H7 (cell line): ENCODE measurements at regions not wholly inside any gene's neighbourhood (a gene's known extent, or its start where the extent isn't known, plus 50 kb on each side); places are given as distances from the start of the nearest gene placed in this dataset.
"Not testable (repeated sequence)": the region's sequence is repeated elsewhere in the genome, so short reads cannot be mapped to it uniquely, and the experiment has no call there.

ENCODE experiments used
- DNase-seq: peaks from one replicate; pipeline ENCODE4 v3.0.0; 2012
- H3K27me3 ChIP-seq: 2 replicates; pipeline ENCODE4 v1.6.0; 2011; ENCODE audit warnings: mild to moderate bottlenecking, low read length; ENCODE audit not compliant: control insufficient read depth, insufficient read depth
- H3K36me3 ChIP-seq: replicated peaks from 2 replicates; pipeline ENCODE4 v1.5.1; 2011; ENCODE audit warnings: low read length; ENCODE audit not compliant: control insufficient read depth, insufficient read depth
- H3K4me3 ChIP-seq: 2 replicates; pipeline ENCODE4 v1.5.1; 2011; ENCODE audit warnings: low read depth, mild to moderate bottlenecking, control low read depth, low read length, moderate library complexity; ENCODE audit not compliant: insufficient read depth

DNA sequence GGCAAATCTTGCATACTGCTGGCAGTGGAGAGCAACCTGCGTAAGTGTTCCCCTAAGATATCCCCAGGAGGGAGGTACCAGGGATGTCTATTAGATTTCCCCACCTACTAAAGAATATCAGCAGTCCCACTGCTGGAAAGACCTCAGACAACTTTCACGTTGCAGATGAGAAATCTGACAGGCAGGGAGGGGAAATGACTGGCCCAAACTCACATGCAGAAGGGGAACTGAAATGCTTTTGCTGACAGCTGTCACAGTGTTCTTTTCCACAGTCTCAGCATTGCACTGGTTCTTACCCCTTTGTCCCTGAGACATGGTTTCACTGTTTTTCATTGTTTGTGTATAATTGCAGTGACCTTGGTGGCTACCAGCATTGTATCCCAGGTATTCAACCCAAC is 84.8 kb upstream of the ATP1A1 start:
- Histone ChIP-seq H3K27me3 (no peaks in the 10 kb centered on the region), H3K4me3 (no peak overlapping the region), H3K36me3 (no peaks in the 10 kb centered on the region)
- DNase-seq: no peak

- H3K36me3 ChIP-seq: no peaks in the 10 kb centered on the region
- DNase-seq: no peak
- H3K4me3 ChIP-seq: no peak overlapping the region
- H3K27me3 ChIP-seq: no peaks in the 10 kb centered on the region
Observed at GRCh38 chr1:116289193-116289592, 83.9 kb upstream of the ATP1A1 start.

DNA sequence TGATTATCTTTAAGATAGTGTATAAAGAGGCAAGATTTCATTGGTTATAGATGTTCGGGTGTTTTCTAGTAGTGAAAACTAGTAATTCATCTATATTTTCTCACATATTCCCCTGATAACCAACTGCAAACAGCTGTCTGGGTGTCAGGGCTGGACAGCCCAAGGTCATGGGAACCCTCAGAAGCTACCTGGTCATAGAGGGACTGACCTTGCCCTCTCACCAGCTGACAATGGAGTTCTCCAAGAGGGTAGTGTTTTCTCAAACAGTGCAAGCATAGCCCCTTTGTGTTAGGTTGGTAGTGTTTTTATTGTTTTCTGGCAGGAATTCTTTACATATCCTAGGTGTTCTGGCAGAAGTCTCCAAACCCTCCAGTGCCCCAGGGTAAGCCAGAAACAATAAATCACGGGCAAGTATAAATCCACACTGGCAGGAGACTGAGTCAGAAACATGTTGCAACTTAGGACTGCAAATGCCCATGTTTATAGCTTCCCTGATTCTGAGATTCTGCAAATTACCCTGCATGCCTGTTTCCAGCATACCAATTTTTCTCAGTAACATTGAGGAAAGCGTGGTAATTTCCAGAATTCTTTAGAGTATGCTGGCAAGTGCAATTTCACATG is 82.8 kb upstream of the ATP1A1 start:
- H3K36me3 ChIP-seq: no peaks in the 10 kb centered on the region
- DNase-seq: no peak

GRCh38 chr1:116291024-116291423 is 82.0 kb upstream of the ATP1A1 start:
- Histone ChIP-seq H3K4me3 (no peak overlapping the region), H3K27me3 (no peaks in the 10 kb centered on the region), H3K36me3 (no peaks in the 10 kb centered on the region)
- no peak for DNase-seq

More for the DNA sequence above, 82.8 kb upstream of the ATP1A1 start:
- Histone ChIP-seq H3K27me3 (no peaks in the 10 kb centered on the region), H3K4me3 (no peak overlapping the region)

GRCh38 chr1:116292929-116293725 is 79.9 kb upstream of the ATP1A1 start:
- Histone ChIP-seq H3K27me3 (no peaks in the 10 kb centered on the region), H3K36me3 (no peaks in the 10 kb centered on the region)
- no peak for DNase-seq

DNA sequence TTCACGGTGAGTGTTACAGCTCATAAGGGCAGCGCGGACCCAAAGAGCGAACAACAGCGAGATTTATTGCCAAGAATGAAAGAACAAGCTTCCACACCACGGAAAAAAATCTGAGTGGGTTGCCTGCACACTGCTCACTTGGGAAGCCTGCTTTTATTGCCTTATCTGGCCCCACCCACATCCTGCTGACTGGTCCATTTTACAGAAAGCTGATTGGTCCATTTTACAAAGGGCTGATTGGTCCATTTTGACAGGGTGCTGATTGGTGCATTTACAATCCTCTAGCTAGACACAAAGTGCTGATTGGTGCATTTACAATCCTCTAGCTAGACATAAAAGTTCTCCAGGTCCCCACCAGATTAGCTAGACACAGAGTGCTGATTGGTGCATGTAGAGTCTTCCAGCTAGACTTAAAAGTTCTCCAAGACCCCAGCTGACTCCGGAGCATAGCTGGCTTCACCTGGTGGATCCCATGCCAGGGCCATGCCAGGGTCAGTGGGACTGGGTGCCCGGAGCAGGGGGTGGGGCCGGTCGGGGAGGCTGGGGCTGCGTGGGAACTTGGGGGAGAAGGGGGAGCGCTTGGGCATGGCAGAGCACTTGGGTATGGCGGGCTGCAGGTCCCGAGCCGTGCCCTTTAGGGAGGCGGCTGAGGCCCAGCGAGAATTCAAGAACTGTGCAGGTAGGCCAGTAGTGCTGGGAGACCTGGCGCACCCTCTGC is 75.4 kb upstream of the ATP1A1 start:
- DNase-seq: no peak
- Histone ChIP-seq H3K36me3 (no peaks in the 10 kb centered on the region), H3K27me3 (no peaks in the 10 kb centered on the region), H3K4me3 (no peak overlapping the region)

More at GRCh38 chr1:116292929-116293725, 79.9 kb upstream of the ATP1A1 start:
- H3K4me3 ChIP-seq: no peak overlapping the region

- H3K27me3 ChIP-seq, H3K36me3 ChIP-seq, DNase-seq, H3K4me3 ChIP-seq: not testable (repeated sequence)
Observed at GRCh38 chr1:116298213-116298579, 74.8 kb upstream of the ATP1A1 start.

DNA sequence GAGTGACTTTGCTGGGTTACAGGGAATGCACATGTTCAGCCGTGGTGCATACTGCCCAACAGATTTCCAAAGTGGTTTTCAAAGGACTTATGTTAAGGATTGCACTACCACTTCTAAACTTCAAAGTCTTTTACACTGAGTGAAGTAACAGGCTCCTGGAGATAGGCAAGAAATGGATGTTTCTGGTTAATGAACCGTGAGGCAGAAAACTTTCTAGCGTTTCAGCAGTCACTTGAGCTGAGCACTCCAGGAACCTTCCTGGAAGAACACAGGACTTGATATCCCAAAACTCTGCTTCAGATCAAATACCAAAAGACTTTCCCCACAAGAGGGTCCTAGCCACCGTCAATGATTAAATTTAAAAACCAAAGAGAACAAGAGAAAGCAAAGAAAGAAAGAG is 74.3 kb upstream of the ATP1A1 start:
- H3K4me3 ChIP-seq: no peak overlapping the region
- no peaks in the 10 kb centered on the region for H3K36me3 ChIP-seq
- DNase-seq: no peak
- H3K27me3 ChIP-seq: no peaks in the 10 kb centered on the region

DNA sequence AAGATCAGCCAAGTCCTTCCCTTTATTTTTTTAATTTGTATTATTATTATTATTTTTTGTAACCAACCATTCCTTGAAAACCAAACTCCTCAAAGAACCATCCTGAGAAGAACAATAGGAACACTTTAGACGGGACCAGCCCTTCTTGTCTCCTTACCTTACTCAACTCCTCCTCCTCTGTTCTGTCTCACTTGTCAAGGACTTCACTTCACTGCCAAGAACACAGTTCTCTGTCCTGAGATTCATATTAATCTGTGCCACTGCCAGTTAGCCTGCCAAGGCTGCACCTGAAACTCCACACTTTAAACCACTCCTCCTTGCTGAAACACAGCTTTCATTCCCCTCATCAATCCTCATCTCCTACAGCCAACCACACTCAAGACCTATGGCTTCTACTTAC is 73.8 kb upstream of the ATP1A1 start:
- H3K4me3 ChIP-seq: no peak overlapping the region
- H3K27me3 ChIP-seq: no peaks in the 10 kb centered on the region
- no peaks in the 10 kb centered on the region for H3K36me3 ChIP-seq
- DNase-seq: no peak

GRCh38 chr1:116302281-116302680 is 70.8 kb upstream of the ATP1A1 start:
- H3K36me3 ChIP-seq: no peaks in the 10 kb centered on the region
- no peak for DNase-seq

DNA sequence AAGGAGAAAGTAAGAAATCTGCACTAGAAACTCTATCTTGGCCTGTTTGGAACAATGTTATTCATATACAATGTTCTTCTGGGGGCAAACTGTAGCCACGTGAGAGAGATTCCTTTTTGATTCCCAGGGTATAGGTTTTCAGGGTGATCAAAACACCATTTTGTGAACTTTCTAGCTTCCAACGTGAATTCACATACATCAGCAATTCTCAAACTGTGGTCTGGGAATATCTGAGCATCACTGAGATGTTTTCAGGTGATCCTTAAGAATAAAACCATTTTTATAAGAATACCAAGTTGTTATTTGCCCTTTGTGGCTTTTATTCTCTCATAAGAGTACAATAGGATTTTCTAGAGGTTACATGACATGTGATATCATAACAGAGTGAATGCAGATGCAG is 66.9 kb upstream of the ATP1A1 start:
- no peak for DNase-seq
- no peaks in the 10 kb centered on the region for H3K27me3 ChIP-seq
- H3K4me3 ChIP-seq: no peak overlapping the region
- no peaks in the 10 kb centered on the region for H3K36me3 ChIP-seq

More at GRCh38 chr1:116302281-116302680, 70.8 kb upstream of the ATP1A1 start:
- Histone ChIP-seq H3K4me3 (no peak overlapping the region), H3K27me3 (no peaks in the 10 kb centered on the region)

DNA sequence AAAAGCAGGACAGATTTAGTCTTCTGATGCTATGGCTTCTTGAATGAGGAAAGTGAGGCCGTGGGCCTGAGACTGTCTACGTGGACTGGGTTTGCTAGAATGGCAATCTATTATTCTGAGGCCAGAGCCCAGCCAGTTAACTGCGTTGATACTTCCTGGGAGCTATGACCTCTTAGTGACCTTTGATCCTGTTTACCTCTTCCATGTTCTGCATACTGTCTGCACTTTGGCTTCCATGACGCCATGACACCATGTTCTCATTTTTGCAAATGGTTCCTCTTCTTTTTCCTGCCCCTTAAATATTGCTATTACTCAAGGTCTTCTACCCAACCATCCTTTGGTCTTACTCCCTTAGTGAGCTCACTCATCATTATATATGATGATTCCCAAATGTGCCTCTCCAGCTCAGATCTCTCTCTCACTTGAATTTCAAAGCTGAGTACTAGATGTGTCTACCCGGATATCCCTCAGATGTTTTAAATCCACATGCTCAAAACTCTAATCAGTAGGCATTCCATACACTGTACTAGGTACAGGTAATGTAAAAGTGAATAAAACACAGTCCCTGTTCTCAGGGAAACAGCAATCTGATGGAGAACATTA is 66.1 kb upstream of the ATP1A1 start:
- no peak overlapping the region for H3K4me3 ChIP-seq
- DNase-seq: no peak
- H3K36me3 ChIP-seq: no peaks in the 10 kb centered on the region
- H3K27me3 ChIP-seq: no peaks in the 10 kb centered on the region

- H3K36me3 ChIP-seq: no peaks in the 10 kb centered on the region
- no peak for DNase-seq
- no peaks in the 10 kb centered on the region for H3K27me3 ChIP-seq
Observed at GRCh38 chr1:116308276-116308675, 64.8 kb upstream of the ATP1A1 start.

GRCh38 chr1:116309090-116309870 is 63.8 kb upstream of the ATP1A1 start:
- DNase-seq: no peak
- no peak overlapping the region for H3K4me3 ChIP-seq
- no peaks in the 10 kb centered on the region for H3K36me3 ChIP-seq
- H3K27me3 ChIP-seq: no peaks in the 10 kb centered on the region

More at GRCh38 chr1:116308276-116308675, 64.8 kb upstream of the ATP1A1 start:
- no peak overlapping the region for H3K4me3 ChIP-seq
